ENCODE measurements at regions not wholly inside any gene's neighbourhood (a gene's known extent, or its start where the extent isn't known, plus 50 kb on each side); places are given as distances from the start of the nearest gene placed in this dataset.
A peak's percentile ranks its signal among the peaks of the same experiment; 100 is the strongest.

- TF ChIP-seq ETS1 (CRISPR knock-in tag; IDR thresholded peaks at IDR 0.05) (no peak), ZNF510 (CRISPR knock-in tag; IDR thresholded peaks at IDR 0.05; ENCODE audit: low read depth) (peak; percentile 92), HOMEZ (CRISPR knock-in tag; IDR thresholded peaks at IDR 0.05; ENCODE audit: low read depth) (peak; percentile 97; the same call in 1 of the 2 replicates), ZNF354B (CRISPR knock-in tag; IDR thresholded peaks at IDR 0.05) (no peak), AHDC1 (CRISPR knock-in tag; IDR thresholded peaks at IDR 0.05; ENCODE audit: borderline replicate concordance) (peak; percentile 99), KDM5B (CRISPR knock-in tag; IDR thresholded peaks at IDR 0.05; ENCODE audit: borderline replicate concordance) (peak; percentile 93; the same call in 1 of the 2 replicates), ZNF343 (CRISPR knock-in tag; IDR thresholded peaks at IDR 0.05) (peak; percentile 94; the same call in 1 of the 2 replicates), YEATS2 (CRISPR knock-in tag; IDR thresholded peaks at IDR 0.05; ENCODE audit: borderline replicate concordance) (peak; percentile 80), MXI1 (IDR thresholded peaks at IDR 0.05; ENCODE audit: borderline replicate concordance, low read depth, low read length) (peak; percentile 95; the same call in 2 of the 3 replicates), TBX3 (IDR thresholded peaks at IDR 0.05; ENCODE audit: borderline replicate concordance) (peak; percentile 91; the same call in 1 of the 2 replicates), ATAD3A (CRISPR knock-in tag; IDR thresholded peaks at IDR 0.05) (no peak), RNF2 (conservative IDR thresholded peaks at IDR 0.05; ENCODE audit: low read depth) (peak; percentile 90), RARA (CRISPR knock-in tag; IDR thresholded peaks at IDR 0.05) (peak; percentile 99), SP1 (IDR thresholded peaks at IDR 0.05) (no peak), SP1 (CRISPR knock-in tag; IDR thresholded peaks at IDR 0.05) (peak; percentile 84), SMAD1 (CRISPR knock-in tag; IDR thresholded peaks at IDR 0.05; ENCODE audit: borderline replicate concordance, low read depth) (peak; percentile 82; the same call in 1 of the 2 replicates), SRSF4 (IDR thresholded peaks at IDR 0.05; ENCODE audit: low read depth, low read length, poor library complexity, severe bottlenecking) (no peak), ZSCAN5A (CRISPR knock-in tag; IDR thresholded peaks at IDR 0.05; ENCODE audit: borderline replicate concordance) (peak; percentile 95; the same call in 1 of the 2 replicates)
These were observed 150.6 kb upstream of the AFDN start (continued) for GRCh38 chr6:167676000-167676665.
